Smooth muscle cell (in vitro differentiated cells): ENCODE measurements at regions not wholly inside any gene's neighbourhood (a gene's known extent, or its start where the extent isn't known, plus 50 kb on each side); places are given as distances from the start of the nearest gene placed in this dataset.
A peak's percentile ranks its signal among the peaks of the same experiment; 100 is the strongest.

Experiments used
- DNase-seq: peaks from one replicate; lab custom pipeline; 2025; ENCODE audit not compliant: unreplicated experiment; lab: John Stamatoyannopoulos, UW
- H2AFZ ChIP-seq: fragments of 200-600 bp; sonication (generic); 2 replicates; pipeline ENCODE4 v1.6.0; 2016; ENCODE audit warnings: antibody characterized with exemption, low read depth, mild to moderate bottlenecking
- H3F3A ChIP-seq: fragments of 200-600 bp; sonication (generic); 2 replicates; pipeline ENCODE4 v1.6.0; 2017; ENCODE audit warnings: antibody characterized with exemption, low read depth
- H3K27ac ChIP-seq: fragments of 200-600 bp; sonication (generic); 2 replicates; pipeline ENCODE4 v1.5.1; 2016; ENCODE audit warnings: low read depth, mild to moderate bottlenecking
- H3K27me3 ChIP-seq: fragments of 200-600 bp; sonication (generic); 2 replicates; pipeline ENCODE4 v1.6.1; 2016; ENCODE audit warnings: low read depth, mild to moderate bottlenecking
- H3K36me3 ChIP-seq: fragments of 200-600 bp; sonication (generic); 2 replicates; pipeline ENCODE4 v1.5.1; 2016; ENCODE audit warnings: low read depth
- H3K4me1 ChIP-seq: fragments of 200-600 bp; sonication (generic); 2 replicates; pipeline ENCODE4 v1.5.1; 2016; ENCODE audit warnings: low read depth
- H3K4me2 ChIP-seq: fragments of 200-600 bp; sonication (generic); 2 replicates; pipeline ENCODE4 v1.6.0; 2016; ENCODE audit warnings: mild to moderate bottlenecking
- H3K4me3 ChIP-seq: fragments of 200-600 bp; sonication (generic); 2 replicates; pipeline ENCODE4 v1.5.1; 2016; ENCODE audit warnings: mild to moderate bottlenecking
- H3K79me2 ChIP-seq: fragments of 200-600 bp; sonication (generic); 2 replicates; pipeline ENCODE4 v1.6.0; 2016; ENCODE audit warnings: low read depth, mild to moderate bottlenecking
- H3K9ac ChIP-seq: fragments of 200-600 bp; sonication (generic); 2 replicates; pipeline ENCODE4 v1.6.0; 2016; ENCODE audit warnings: low read depth
- H3K9me3 ChIP-seq: fragments of 200-600 bp; sonication (generic); replicated peaks from 2 replicates; pipeline ENCODE4 v1.5.1; 2016; ENCODE audit warnings: low read depth
- H4K20me1 ChIP-seq: fragments of 200-600 bp; sonication (generic); 2 replicates; pipeline ENCODE4 v1.6.0; 2016; ENCODE audit warnings: low read depth
- CTCF ChIP-seq: fragments of 200-600 bp; sonication (generic); IDR thresholded peaks from 2 replicates; pipeline ENCODE4 v1.5.1; 2017; ENCODE audit warnings: borderline replicate concordance, mild to moderate bottlenecking, antibody characterized with exemption; ENCODE audit not compliant: insufficient read depth, poor library complexity, severe bottlenecking
- WGBS: methylation state at CpG from one replicate; pipeline ENCODE4 v1.1.7; 2016; ENCODE audit warnings: low lambda C conversion rate; 5-methylcytosine and 5-hydroxymethylcytosine counted together

DNA sequence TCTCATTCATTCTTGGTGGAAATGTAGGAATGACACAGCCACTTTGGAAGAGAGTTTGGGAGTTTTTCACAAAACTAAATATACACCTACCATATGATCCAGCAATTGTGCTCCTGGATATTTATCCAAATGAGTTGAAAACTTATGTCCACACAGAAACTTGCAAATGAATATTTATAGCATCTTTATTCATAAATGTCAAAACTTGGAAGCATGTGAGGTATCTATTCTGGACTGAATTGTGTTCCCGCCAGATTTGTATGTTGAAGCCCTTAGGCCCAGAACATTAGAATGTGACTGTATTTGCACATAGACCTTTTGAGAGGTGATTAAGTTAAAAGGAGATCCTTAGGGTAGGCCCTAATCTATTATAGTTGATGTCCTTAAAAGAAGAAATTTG is 409.4 kb upstream of the SYT4 start:
- no peaks in the 10 kb centered on the region for H3K4me1 ChIP-seq
- H3K27me3 ChIP-seq: no peaks in the 10 kb centered on the region
- no peak overlapping the region for H3K27ac ChIP-seq
- DNase-seq: no peak
- no peak overlapping the region for H3K4me2 ChIP-seq
- H3K9ac ChIP-seq: no peak overlapping the region
- no peaks in the 10 kb centered on the region for H3K36me3 ChIP-seq
- whole genome bisulfite sequencing: 100% methylated on average over 1 of the region's 1 CpG
- H2AFZ ChIP-seq: no peak overlapping the region
- H3K9me3 ChIP-seq: no peaks in the 10 kb centered on the region
- TF ChIP-seq CTCF: no peak
- H4K20me1 ChIP-seq: no peaks in the 10 kb centered on the region
- no peaks in the 10 kb centered on the region for H3F3A ChIP-seq
- H3K79me2 ChIP-seq: no peaks in the 10 kb centered on the region
- no peak overlapping the region for H3K4me3 ChIP-seq

- 44% methylated on average over 4 of the region's 4 CpGs for WGBS
- H3K9ac ChIP-seq: no peak overlapping the region
- H3F3A ChIP-seq: no peaks in the 10 kb centered on the region
- no peaks in the 10 kb centered on the region for H4K20me1 ChIP-seq
- H3K9me3 ChIP-seq: no peaks in the 10 kb centered on the region
- no peak for DNase-seq
- H3K27ac ChIP-seq: peak overlapping the region; percentile 26
- TF ChIP-seq CTCF: no peak
- no peaks in the 10 kb centered on the region for H3K36me3 ChIP-seq
- no peak overlapping the region for H3K4me3 ChIP-seq
- H2AFZ ChIP-seq: no peak overlapping the region
- H3K79me2 ChIP-seq: no peaks in the 10 kb centered on the region
- H3K27me3 ChIP-seq: no peaks in the 10 kb centered on the region
- H3K4me1 ChIP-seq: no peaks in the 10 kb centered on the region
- H3K4me2 ChIP-seq: no peak overlapping the region
Measured at GRCh38 chr18:43692099-43692690, 414.9 kb upstream of the SYT4 start.

DNA sequence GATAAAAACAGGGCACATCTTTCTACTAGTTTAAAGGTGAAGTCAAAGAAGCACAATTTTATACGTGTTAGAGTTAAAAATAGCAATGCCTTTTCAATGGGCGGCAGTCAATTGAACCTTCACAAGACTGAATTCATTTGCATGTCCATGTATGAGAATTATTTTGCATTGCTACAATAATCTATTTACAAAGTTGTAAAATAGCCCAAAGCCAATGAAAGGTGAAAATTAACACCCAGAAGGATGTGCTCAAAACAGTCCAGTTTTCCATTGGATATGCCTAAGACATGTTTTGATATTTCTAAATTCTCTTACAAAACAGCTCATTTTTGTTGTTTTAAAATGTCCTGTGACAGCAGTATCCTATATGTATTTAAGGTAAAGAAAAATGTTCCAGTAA is 425.1 kb upstream of the SYT4 start:
- Histone ChIP-seq H3K36me3 (no peaks in the 10 kb centered on the region), H3K4me2 (no peak overlapping the region), H3K27ac (no peak overlapping the region), H4K20me1 (no peaks in the 10 kb centered on the region), H3K9ac (no peak overlapping the region), H3K4me3 (no peak overlapping the region), H3K27me3 (no peaks in the 10 kb centered on the region), H3K79me2 (no peaks in the 10 kb centered on the region), H2AFZ (no peak overlapping the region), H3F3A (no peaks in the 10 kb centered on the region), H3K4me1 (peaks cover 6% of the 10 kb centered on the region), H3K9me3 (no peaks in the 10 kb centered on the region)
- TF ChIP-seq CTCF: no peak
- WGBS: 92% methylated on average over 2 of the region's 2 CpGs
- no peak for DNase-seq

GRCh38 chr18:43703050-43703449 is 425.8 kb upstream of the SYT4 start:
- Histone ChIP-seq H3K4me1 (peaks cover 6% of the 10 kb centered on the region), H3K4me3 (no peak overlapping the region), H3K79me2 (no peaks in the 10 kb centered on the region), H3K27ac (no peak overlapping the region), H3K9me3 (no peaks in the 10 kb centered on the region), H3K9ac (no peak overlapping the region), H3F3A (no peaks in the 10 kb centered on the region), H3K27me3 (no peaks in the 10 kb centered on the region), H3K4me2 (no peak overlapping the region), H3K36me3 (no peaks in the 10 kb centered on the region), H4K20me1 (no peaks in the 10 kb centered on the region), H2AFZ (no peak overlapping the region)
- no peak for DNase-seq
- TF ChIP-seq CTCF: no peak
- WGBS: 86% methylated on average over 2 of the region's 2 CpGs
